ENCODE measurements at regions not wholly inside any gene's neighbourhood (a gene's known extent, or its start where the extent isn't known, plus 50 kb on each side); places are given as distances from the start of the nearest gene placed in this dataset.

- DNase-seq (no peak), ATAC-seq (no peak)
- Mint-ChIP-seq H3K9me3 (ENCODE audit: low read depth) (no peaks in the 10 kb centered on the region), H3K4me3 (no peak overlapping the region), H3K27ac (no peak overlapping the region), H3K27me3 (peaks cover 5% of the 10 kb centered on the region), H3K36me3 (ENCODE audit: low read depth) (no peaks in the 10 kb centered on the region), H3K4me1 (peaks cover 2% of the 10 kb centered on the region)
- ChIA-PET POLR2A (no interaction called here), CTCF (no interaction called here)
- intact Hi-C loops (cut with DNase I, micrococcal nuclease), result no loop called here
These were observed 330.0 kb downstream of the DDX10 start for GRCh38 chr11:108994887-108995286.

- Mint-ChIP-seq H3K4me3 (no peak overlapping the region), H3K36me3 (ENCODE audit: low read depth) (no peaks in the 10 kb centered on the region), H3K9me3 (ENCODE audit: low read depth) (no peaks in the 10 kb centered on the region), H3K27me3 (peaks cover 5% of the 10 kb centered on the region), H3K27ac (no peak overlapping the region), H3K4me1 (peaks cover 2% of the 10 kb centered on the region)
- ATAC-seq, result no peak
- POLR2A ChIA-PET, result no interaction called here
- DNase-seq, result no peak
- CTCF ChIA-PET, result no interaction called here
- intact Hi-C loops (cut with DNase I, micrococcal nuclease), result no loop called here
These were observed 333.0 kb downstream of the DDX10 start for GRCh38 chr11:108997826-108998225.

GRCh38 chr11:109000531-109000930 is 335.7 kb downstream of the DDX10 start:
- DNase-seq (no peak), ATAC-seq (no peak)
- H3K36me3 Mint-ChIP-seq (ENCODE audit: low read depth), result no peaks in the 10 kb centered on the region
- CTCF ChIA-PET, result no interaction called here
- H3K4me3 Mint-ChIP-seq, result no peak overlapping the region
- POLR2A ChIA-PET, result no interaction called here
- H3K9me3 Mint-ChIP-seq (ENCODE audit: low read depth), result no peaks in the 10 kb centered on the region
- intact Hi-C loops (cut with DNase I, micrococcal nuclease), result no loop called here
- H3K4me1 Mint-ChIP-seq, result no peaks in the 10 kb centered on the region
- H3K27me3 Mint-ChIP-seq, result peaks cover 7% of the 10 kb centered on the region
- H3K27ac Mint-ChIP-seq, result no peak overlapping the region

- no peak for ATAC-seq
- Mint-ChIP-seq H3K27me3 (peaks cover 9% of the 10 kb centered on the region), H3K27ac (no peak overlapping the region), H3K4me1 (no peaks in the 10 kb centered on the region), H3K4me3 (no peak overlapping the region), H3K36me3 (ENCODE audit: low read depth) (no peaks in the 10 kb centered on the region), H3K9me3 (ENCODE audit: low read depth) (no peaks in the 10 kb centered on the region)
- no peak for DNase-seq
- POLR2A ChIA-PET, result interaction anchor here (1.1 kb wide), 1 partner anchor 22 kb away, joined by 3 read pairs; no protein-coding TSS in a partner anchor
- CTCF ChIA-PET, result interaction anchor here (1.0 to 1.3 kb wide), 2 partner anchors 13 to 56 kb away, joined by 3 read pairs; no protein-coding TSS in a partner anchor
- intact Hi-C loops (cut with DNase I, micrococcal nuclease), result no loop called here
These were observed 336.7 kb downstream of the DDX10 start for GRCh38 chr11:109001585-109001984.

GRCh38 chr11:109012991-109013390 is 348.1 kb downstream of the DDX10 start:
- H3K4me1 Mint-ChIP-seq, result no peaks in the 10 kb centered on the region
- POLR2A ChIA-PET, result no interaction called here
- intact Hi-C loops (cut with DNase I, micrococcal nuclease), result no loop called here
- H3K4me3 Mint-ChIP-seq, result no peak overlapping the region
- ATAC-seq (no peak), DNase-seq (no peak)
- no peak overlapping the region for H3K27ac Mint-ChIP-seq
- H3K36me3 Mint-ChIP-seq (ENCODE audit: low read depth), result no peaks in the 10 kb centered on the region
- CTCF ChIA-PET, result interaction anchor here (0.6 kb wide), 1 partner anchor 417 kb away, joined by 3 read pairs; no protein-coding TSS in a partner anchor
- no peaks in the 10 kb centered on the region for H3K9me3 Mint-ChIP-seq (ENCODE audit: low read depth)
- H3K27me3 Mint-ChIP-seq, result no peaks in the 10 kb centered on the region

GRCh38 chr11:109015283-109015682 is 350.4 kb downstream of the DDX10 start:
- H3K9me3 Mint-ChIP-seq (ENCODE audit: low read depth), result no peaks in the 10 kb centered on the region
- H3K4me3 Mint-ChIP-seq, result no peak overlapping the region
- H3K27me3 Mint-ChIP-seq, result no peaks in the 10 kb centered on the region
- intact Hi-C loops (cut with DNase I, micrococcal nuclease), result no loop called here
- ChIA-PET CTCF (no interaction called here), POLR2A (no interaction called here)
- H3K36me3 Mint-ChIP-seq (ENCODE audit: low read depth), result no peaks in the 10 kb centered on the region
- ATAC-seq, result no peak
- H3K4me1 Mint-ChIP-seq, result no peaks in the 10 kb centered on the region
- no peak for DNase-seq
- no peak overlapping the region for H3K27ac Mint-ChIP-seq

- DNase-seq (no peak), ATAC-seq (no peak)
- Mint-ChIP-seq H3K4me1 (no peaks in the 10 kb centered on the region), H3K9me3 (ENCODE audit: low read depth) (no peaks in the 10 kb centered on the region), H3K27me3 (no peaks in the 10 kb centered on the region), H3K4me3 (no peak overlapping the region), H3K36me3 (ENCODE audit: low read depth) (no peaks in the 10 kb centered on the region), H3K27ac (no peak overlapping the region)
- ChIA-PET CTCF (no interaction called here), POLR2A (no interaction called here)
- intact Hi-C loops (cut with DNase I, micrococcal nuclease), result no loop called here
These were observed 351.9 kb downstream of the DDX10 start for GRCh38 chr11:109016724-109017123.

GRCh38 chr11:109017489-109017888 is 352.6 kb downstream of the DDX10 start:
- Mint-ChIP-seq H3K9me3 (ENCODE audit: low read depth) (no peaks in the 10 kb centered on the region), H3K27ac (no peak overlapping the region), H3K36me3 (ENCODE audit: low read depth) (no peaks in the 10 kb centered on the region), H3K27me3 (no peaks in the 10 kb centered on the region), H3K4me3 (no peak overlapping the region), H3K4me1 (no peaks in the 10 kb centered on the region)
- ChIA-PET POLR2A (no interaction called here), CTCF (no interaction called here)
- ATAC-seq (no peak), DNase-seq (no peak)
- intact Hi-C loops (cut with DNase I, micrococcal nuclease), result no loop called here

- Mint-ChIP-seq H3K4me1 (no peaks in the 10 kb centered on the region), H3K9me3 (ENCODE audit: low read depth) (no peaks in the 10 kb centered on the region), H3K27ac (no peak overlapping the region), H3K27me3 (no peaks in the 10 kb centered on the region), H3K36me3 (ENCODE audit: low read depth) (no peaks in the 10 kb centered on the region), H3K4me3 (no peak overlapping the region)
- intact Hi-C loops (cut with DNase I, micrococcal nuclease), result no loop called here
- DNase-seq (no peak), ATAC-seq (no peak)
- POLR2A ChIA-PET, result no interaction called here
- CTCF ChIA-PET, result no interaction called here
These were observed 353.8 kb downstream of the DDX10 start for GRCh38 chr11:109018639-109019038.

GRCh38 chr11:109019342-109019936 is 354.6 kb downstream of the DDX10 start:
- Mint-ChIP-seq H3K4me1 (no peaks in the 10 kb centered on the region), H3K27me3 (no peaks in the 10 kb centered on the region), H3K27ac (no peak overlapping the region), H3K4me3 (no peak overlapping the region), H3K36me3 (ENCODE audit: low read depth) (no peaks in the 10 kb centered on the region), H3K9me3 (ENCODE audit: low read depth) (peaks cover 1% of the 10 kb centered on the region)
- intact Hi-C loops (cut with DNase I, micrococcal nuclease), result no loop called here
- no peak for ATAC-seq
- DNase-seq, result no peak
- CTCF ChIA-PET, result interaction anchor here (0.7 kb wide), 1 partner anchor 155 kb away, joined by 4 read pairs; no protein-coding TSS in a partner anchor
- POLR2A ChIA-PET, result no interaction called here

- ChIA-PET CTCF (no interaction called here), POLR2A (interaction anchor here (1.2 kb wide), 1 partner anchor 22 kb away, joined by 3 read pairs; no protein-coding TSS in a partner anchor)
- H3K4me3 Mint-ChIP-seq, result no peak overlapping the region
- no peak for DNase-seq
- peaks cover 2% of the 10 kb centered on the region for H3K9me3 Mint-ChIP-seq (ENCODE audit: low read depth)
- H3K27ac Mint-ChIP-seq, result no peak overlapping the region
- no peaks in the 10 kb centered on the region for H3K36me3 Mint-ChIP-seq (ENCODE audit: low read depth)
- intact Hi-C loops (cut with DNase I, micrococcal nuclease), result no loop called here
- H3K27me3 Mint-ChIP-seq, result no peaks in the 10 kb centered on the region
- no peak for ATAC-seq
- H3K4me1 Mint-ChIP-seq, result no peaks in the 10 kb centered on the region
These were observed 358.2 kb downstream of the DDX10 start for GRCh38 chr11:109023036-109023435.

- no peaks in the 10 kb centered on the region for H3K27me3 Mint-ChIP-seq
- DNase-seq, result no peak
- CTCF ChIA-PET, result no interaction called here
- peaks cover 2% of the 10 kb centered on the region for H3K9me3 Mint-ChIP-seq (ENCODE audit: low read depth)
- ATAC-seq, result no peak
- H3K4me3 Mint-ChIP-seq, result no peak overlapping the region
- no peaks in the 10 kb centered on the region for H3K36me3 Mint-ChIP-seq (ENCODE audit: low read depth)
- no peak overlapping the region for H3K27ac Mint-ChIP-seq
- intact Hi-C loops (cut with DNase I, micrococcal nuclease), result no loop called here
- POLR2A ChIA-PET, result no interaction called here
- H3K4me1 Mint-ChIP-seq, result no peaks in the 10 kb centered on the region
These were observed 362.1 kb downstream of the DDX10 start for GRCh38 chr11:109026891-109027489.

All from activated CD4-positive, alpha-beta T cell treated with anti-CD3 and anti-CD28 coated beads for 36 hours (primary cell).